ENCODE measurements at regions not wholly inside any gene's neighbourhood (a gene's known extent, or its start where the extent isn't known, plus 50 kb on each side); places are given as distances from the start of the nearest gene placed in this dataset.
"Not testable (repeated sequence)": the region's sequence is repeated elsewhere in the genome, so short reads cannot be mapped to it uniquely, and the experiment has no call there.

- DNase-seq (ENCODE audit: low read depth, low spot score) = no peak
- H3K27ac ChIP-seq = no peak overlapping the region
These were observed 771.7 kb upstream of the TMEM132C start for GRCh38 chr12:127494961-127495915.

GRCh38 chr12:127496255-127496654, 770.7 kb upstream of the TMEM132C start:
- DNase-seq (ENCODE audit: low read depth, low spot score) = no peak
- H3K27ac ChIP-seq = no peak overlapping the region

GRCh38 chr12:127500512-127501035, 766.4 kb upstream of the TMEM132C start:
- DNase-seq (ENCODE audit: low read depth, low spot score) = no peak
- H3K27ac ChIP-seq = no peak overlapping the region

- no peak overlapping the region for H3K27ac ChIP-seq
- DNase-seq (ENCODE audit: low read depth, low spot score) = no peak
These were observed 765.1 kb upstream of the TMEM132C start for GRCh38 chr12:127501916-127502315.

GRCh38 chr12:127503246-127503645, 763.7 kb upstream of the TMEM132C start:
- H3K27ac ChIP-seq = no peak overlapping the region
- no peak for DNase-seq (ENCODE audit: low read depth, low spot score)

- H3K27ac ChIP-seq; DNase-seq (ENCODE audit: low read depth, low spot score): not testable (repeated sequence)
These were observed 763.0 kb upstream of the TMEM132C start for GRCh38 chr12:127503996-127504395.

- no peak for DNase-seq (ENCODE audit: low read depth, low spot score)
- H3K27ac ChIP-seq = no peak overlapping the region
These were observed 762.1 kb upstream of the TMEM132C start for GRCh38 chr12:127504874-127505273.

GRCh38 chr12:127507341-127507740, 759.6 kb upstream of the TMEM132C start:
- no peak for DNase-seq (ENCODE audit: low read depth, low spot score)
- no peak overlapping the region for H3K27ac ChIP-seq

GRCh38 chr12:127509066-127509778, 757.7 kb upstream of the TMEM132C start:
- no peak for DNase-seq (ENCODE audit: low read depth, low spot score)

GRCh38 chr12:127515941-127516340, 751.0 kb upstream of the TMEM132C start:
- DNase-seq (ENCODE audit: low read depth, low spot score) = no peak
- H3K27ac ChIP-seq = no peak overlapping the region

More at GRCh38 chr12:127509066-127509778, 757.7 kb upstream of the TMEM132C start:
- no peak overlapping the region for H3K27ac ChIP-seq

- no peak for DNase-seq (ENCODE audit: low read depth, low spot score)
- H3K27ac ChIP-seq = no peak overlapping the region
These were observed 750.5 kb upstream of the TMEM132C start for GRCh38 chr12:127516467-127516866.

- no peak for DNase-seq (ENCODE audit: low read depth, low spot score)
These were observed 747.2 kb upstream of the TMEM132C start for GRCh38 chr12:127519779-127520178.

GRCh38 chr12:127526925-127527324, 740.0 kb upstream of the TMEM132C start:
- H3K27ac ChIP-seq = no peak overlapping the region
- no peak for DNase-seq (ENCODE audit: low read depth, low spot score)

More at GRCh38 chr12:127519779-127520178, 747.2 kb upstream of the TMEM132C start:
- H3K27ac ChIP-seq = no peak overlapping the region

GRCh38 chr12:127528551-127528950, 738.4 kb upstream of the TMEM132C start:
- H3K27ac ChIP-seq = no peak overlapping the region
- DNase-seq (ENCODE audit: low read depth, low spot score) = no peak

GRCh38 chr12:127531542-127531941, 735.4 kb upstream of the TMEM132C start:
- no peak overlapping the region for H3K27ac ChIP-seq
- no peak for DNase-seq (ENCODE audit: low read depth, low spot score)

- no peak overlapping the region for H3K27ac ChIP-seq
- DNase-seq (ENCODE audit: low read depth, low spot score) = no peak
These were observed 733.6 kb upstream of the TMEM132C start for GRCh38 chr12:127533353-127533752.

- H3K27ac ChIP-seq = no peak overlapping the region
- DNase-seq (ENCODE audit: low read depth, low spot score) = no peak
These were observed 730.0 kb upstream of the TMEM132C start for GRCh38 chr12:127536833-127537428.

GRCh38 chr12:127538316-127538715, 728.7 kb upstream of the TMEM132C start:
- DNase-seq (ENCODE audit: low read depth, low spot score) = no peak
- H3K27ac ChIP-seq = no peak overlapping the region

- no peak for DNase-seq (ENCODE audit: low read depth, low spot score)
- H3K27ac ChIP-seq = no peak overlapping the region
These were observed 727.6 kb upstream of the TMEM132C start for GRCh38 chr12:127539226-127539858.

GRCh38 chr12:127542391-127542790, 724.6 kb upstream of the TMEM132C start:
- no peak overlapping the region for H3K27ac ChIP-seq
- no peak for DNase-seq (ENCODE audit: low read depth, low spot score)
